OCI-LY7 (cell line): ENCODE measurements at regions not wholly inside any gene's neighbourhood (a gene's known extent, or its start where the extent isn't known, plus 50 kb on each side); places are given as distances from the start of the nearest gene placed in this dataset.

Experiments
- BruUV-seq: library from RNA; stranded (reverse); fragments of 400-500 nt; replicated peaks from 2 replicates; lab custom pipeline; 2021; lab: Mats Ljungman, UMichigan
- CTCF ChIA-PET: fragments of 300-600 bp; sonication (Branson Sonifier 250); formaldehyde crosslinking; loops from one replicate; lab custom pipeline; 2022; ENCODE audit warnings: antibody characterized with exemption; ENCODE audit not compliant: unreplicated experiment; lab: Charles Lee
- POLR2A ChIA-PET: fragments of 300-600 bp; sonication (Branson Sonifier 250); formaldehyde crosslinking; loops from one replicate; lab custom pipeline; 2022; ENCODE audit warnings: antibody characterized with exemption; lab: Charles Lee
- DNase-seq: peaks from one replicate; pipeline ENCODE4 v3.0.0-alpha.2; 2015; ENCODE audit warnings: low spot score
- H2AFZ ChIP-seq: fragments of 200-600 bp; sonication (generic), shearing (Covaris generic); 2 replicates; pipeline ENCODE4 v1.6.1; 2014; ENCODE audit warnings: mild to moderate bottlenecking, antibody characterized with exemption, low read length, moderate library complexity
- H3K27ac ChIP-seq: fragments of 200-600 bp; sonication (generic); 2 replicates; pipeline ENCODE4 v1.5.1; 2014; ENCODE audit warnings: mixed run types, low read depth, mild to moderate bottlenecking, moderate library complexity, low read length, inconsistent platforms; ENCODE audit not compliant: poor library complexity, severe bottlenecking
- H3K36me3 ChIP-seq: fragments of 200-600 bp; sonication (generic); 2 replicates; pipeline ENCODE4 v1.6.1; 2014; ENCODE audit warnings: mild to moderate bottlenecking, antibody characterized with exemption, low read length, moderate library complexity, mixed read lengths; ENCODE audit not compliant: insufficient read depth
- H3K4me1 ChIP-seq: fragments of 200-600 bp; sonication (generic); 2 replicates; pipeline ENCODE4 v1.5.1; 2014; ENCODE audit warnings: mild to moderate bottlenecking, low read length; ENCODE audit not compliant: insufficient read depth, poor library complexity, severe bottlenecking
- H3K4me2 ChIP-seq: fragments of 200-600 bp; sonication (generic); 2 replicates; pipeline ENCODE4 v1.6.1; 2014; ENCODE audit warnings: mild to moderate bottlenecking, low read length
- H3K4me3 ChIP-seq: fragments of 200-600 bp; sonication (generic); 2 replicates; pipeline ENCODE4 v1.5.1; 2014; ENCODE audit warnings: mild to moderate bottlenecking, low read depth, low read length; ENCODE audit not compliant: poor library complexity, severe bottlenecking
- H3K79me2 ChIP-seq: fragments of 200-600 bp; sonication (generic); 2 replicates; pipeline ENCODE4 v1.6.1; 2016; ENCODE audit warnings: low read depth, mild to moderate bottlenecking, low read length, moderate library complexity, mixed read lengths; ENCODE audit not compliant: insufficient read depth
- H3K9me2 ChIP-seq: fragments of 200-600 bp; sonication (generic); 2 replicates; pipeline ENCODE4 v1.6.1; 2016; ENCODE audit warnings: mild to moderate bottlenecking, low read length, mixed read lengths; ENCODE audit not compliant: insufficient read depth
- H3K9me3 ChIP-seq: fragments of 200-600 bp; sonication (generic); 2 replicates; pipeline ENCODE4 v1.6.1; 2014; ENCODE audit warnings: mild to moderate bottlenecking, mixed run types, low read length, mixed read lengths
- H4K20me1 ChIP-seq: fragments of 200-600 bp; sonication (generic); 2 replicates; pipeline ENCODE4 v1.6.1; 2014; ENCODE audit warnings: mild to moderate bottlenecking, antibody characterized with exemption, low read length, moderate library complexity, mixed read lengths; ENCODE audit not compliant: insufficient read depth
- EZH2phosphoT487 ChIP-seq: fragments of 200-600 bp; sonication (generic); IDR thresholded peaks from 2 replicates; pipeline ENCODE4 v1.6.1; 2018; ENCODE audit warnings: low read depth, borderline replicate concordance, mild to moderate bottlenecking, mixed run types, antibody characterized with exemption, low read length, moderate library complexity, mixed read lengths
- intact Hi-C: fragments of 100-400 bp; cut with micrococcal nuclease; formaldehyde crosslinking; loops from one replicate; pipeline ENCODE4 v1.10.0; 2022; ENCODE audit not compliant: unreplicated experiment
- TF ChIP-seq, protein P1 (sequence below): fragments of 200-600 bp; sonication (generic); conservative IDR thresholded peaks from 2 replicates; pipeline ENCODE4 v1.5.1; 2014; ENCODE audit warnings: mild to moderate bottlenecking, antibody characterized with exemption, low read length, moderate library complexity, mixed read lengths

DNA sequence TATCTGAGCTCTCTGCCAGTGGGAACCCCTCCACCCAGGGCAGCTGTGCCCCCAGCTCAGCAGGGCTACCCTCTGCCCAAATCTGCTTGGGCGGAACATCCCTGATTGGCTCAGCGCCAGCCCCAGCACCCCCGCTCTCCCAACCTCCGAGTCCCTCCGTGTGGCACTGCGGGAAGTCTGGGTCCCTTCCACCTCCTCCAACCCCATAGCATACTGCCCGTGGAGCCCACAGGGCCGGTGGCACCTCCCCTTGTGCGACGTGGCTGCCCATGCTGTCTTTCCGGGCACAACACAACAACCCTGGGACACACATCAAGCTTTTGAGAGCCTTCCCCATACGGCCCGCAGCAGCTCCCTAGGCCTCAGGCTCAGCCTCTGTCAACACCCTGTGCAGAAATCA, 55.8 kb upstream of the NCK2 start:
- intact Hi-C loops: no loop called here
- Histone ChIP-seq H3K27ac (no peak overlapping the region), H3K36me3 (no peaks in the 10 kb centered on the region), H3K4me3 (no peak overlapping the region), H3K4me2 (no peak overlapping the region), H3K9me3 (no peaks in the 10 kb centered on the region), H4K20me1 (no peaks in the 10 kb centered on the region), H3K9me2 (no peaks in the 10 kb centered on the region), H2AFZ (no peak overlapping the region), H3K4me1 (no peaks in the 10 kb centered on the region), H3K79me2 (no peaks in the 10 kb centered on the region)
- BruUV-seq: no TSS peak
- ChIA-PET CTCF (no interaction called here), POLR2A (no interaction called here)
- TF ChIP-seq EZH2phosphoT487: no peak
- TF ChIP-seq, protein P1, sequence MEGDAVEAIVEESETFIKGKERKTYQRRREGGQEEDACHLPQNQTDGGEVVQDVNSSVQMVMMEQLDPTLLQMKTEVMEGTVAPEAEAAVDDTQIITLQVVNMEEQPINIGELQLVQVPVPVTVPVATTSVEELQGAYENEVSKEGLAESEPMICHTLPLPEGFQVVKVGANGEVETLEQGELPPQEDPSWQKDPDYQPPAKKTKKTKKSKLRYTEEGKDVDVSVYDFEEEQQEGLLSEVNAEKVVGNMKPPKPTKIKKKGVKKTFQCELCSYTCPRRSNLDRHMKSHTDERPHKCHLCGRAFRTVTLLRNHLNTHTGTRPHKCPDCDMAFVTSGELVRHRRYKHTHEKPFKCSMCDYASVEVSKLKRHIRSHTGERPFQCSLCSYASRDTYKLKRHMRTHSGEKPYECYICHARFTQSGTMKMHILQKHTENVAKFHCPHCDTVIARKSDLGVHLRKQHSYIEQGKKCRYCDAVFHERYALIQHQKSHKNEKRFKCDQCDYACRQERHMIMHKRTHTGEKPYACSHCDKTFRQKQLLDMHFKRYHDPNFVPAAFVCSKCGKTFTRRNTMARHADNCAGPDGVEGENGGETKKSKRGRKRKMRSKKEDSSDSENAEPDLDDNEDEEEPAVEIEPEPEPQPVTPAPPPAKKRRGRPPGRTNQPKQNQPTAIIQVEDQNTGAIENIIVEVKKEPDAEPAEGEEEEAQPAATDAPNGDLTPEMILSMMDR: no peak
- no peak for DNase-seq

DNA sequence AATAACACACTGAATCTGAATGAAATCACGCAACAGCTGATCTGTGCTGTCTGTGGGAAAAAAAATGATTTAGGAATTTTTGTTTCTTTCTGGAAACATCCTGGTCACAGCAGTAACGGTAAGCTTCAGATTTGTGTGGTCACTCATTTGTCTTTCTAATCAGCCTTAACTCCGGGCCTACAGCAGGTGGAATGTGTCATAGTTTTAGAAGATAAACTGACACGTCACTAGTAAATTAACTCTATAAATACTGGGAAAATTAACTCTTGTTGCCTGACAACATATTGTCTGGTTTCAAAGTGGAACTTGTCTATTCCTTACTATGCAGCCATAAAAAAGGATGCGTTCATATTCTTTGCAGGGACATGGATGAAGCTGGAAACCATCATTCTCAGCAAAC, 58.1 kb upstream of the NCK2 start:
- Histone ChIP-seq H3K4me2 (no peak overlapping the region), H2AFZ (no peak overlapping the region), H3K9me2 (no peaks in the 10 kb centered on the region), H4K20me1 (no peaks in the 10 kb centered on the region), H3K36me3 (no peaks in the 10 kb centered on the region), H3K4me3 (no peak overlapping the region), H3K4me1 (no peaks in the 10 kb centered on the region), H3K79me2 (no peaks in the 10 kb centered on the region), H3K9me3 (no peaks in the 10 kb centered on the region), H3K27ac (no peak overlapping the region)
- TF ChIP-seq, protein P1: no peak
- TF ChIP-seq EZH2phosphoT487: no peak
- POLR2A ChIA-PET: no interaction called here
- intact Hi-C loops: no loop called here
- DNase-seq: no peak
- CTCF ChIA-PET: no interaction called here
- BruUV-seq: no TSS peak

DNA sequence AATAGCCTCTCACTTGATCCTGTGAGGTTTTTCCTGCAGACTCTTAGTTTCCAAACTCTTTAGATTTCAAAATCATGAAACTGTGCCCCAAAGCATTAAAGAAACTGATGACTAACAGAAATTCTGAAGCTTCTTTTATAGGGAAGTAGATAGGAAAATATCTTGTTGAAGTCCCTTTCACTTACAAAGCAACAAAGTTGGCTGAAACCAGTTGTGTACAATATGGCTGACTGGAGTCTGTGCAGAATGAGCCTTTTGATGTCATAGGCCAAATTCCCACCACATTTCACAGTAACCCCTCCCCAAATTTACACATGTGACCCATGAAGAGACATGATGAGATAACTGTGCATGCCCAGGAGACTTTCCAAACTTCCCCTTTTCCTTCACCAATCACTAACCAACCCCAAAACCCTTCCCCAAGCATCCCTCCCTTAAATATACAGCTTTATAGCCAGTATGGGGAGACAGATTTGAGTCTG, 61.7 kb upstream of the NCK2 start:
- H3K36me3 ChIP-seq: no peaks in the 10 kb centered on the region
- ChIA-PET CTCF (no interaction called here), POLR2A (interaction anchor here (0.6 kb wide), 1 partner anchor 17 kb away, joined by 3 read pairs; no protein-coding TSS in a partner anchor)
- H3K9me3 ChIP-seq: no peaks in the 10 kb centered on the region
- H3K79me2 ChIP-seq: no peaks in the 10 kb centered on the region
- TF ChIP-seq, protein P1: no peak
- TF ChIP-seq EZH2phosphoT487: no peak
- no peak overlapping the region for H2AFZ ChIP-seq
- no peak overlapping the region for H3K4me2 ChIP-seq
- H3K27ac ChIP-seq: no peak overlapping the region
- no peaks in the 10 kb centered on the region for H3K4me1 ChIP-seq
- no peak overlapping the region for H3K4me3 ChIP-seq
- H4K20me1 ChIP-seq: no peaks in the 10 kb centered on the region
- intact Hi-C loops: no loop called here
- no peaks in the 10 kb centered on the region for H3K9me2 ChIP-seq
- no peak for DNase-seq
- BruUV-seq: no TSS peak
